Adrenal gland (tissue), 5 donors: ENCODE measurements at regions not wholly inside any gene's neighbourhood (a gene's known extent, or its start where the extent isn't known, plus 50 kb on each side); places are given as distances from the start of the nearest gene placed in this dataset.

Experiments
- CTCF ChIP-seq, 6 experiments: fragments of 450-650 bp in 4 of 6; fragments of 200-600 bp in 2 of 6; sonication (generic) in 1 of 6; IDR thresholded peaks; 1 replicate in 5 of 6; 2 replicates in 1 of 6; pipeline versions ENCODE4 v1.5.1 to v1.8.0; 2016 to 2021; ENCODE audit warnings: antibody characterized with exemption in 6 of 6, mild to moderate bottlenecking in 2 of 6, moderate library complexity in 1 of 6
- POLR2A ChIP-seq, 2 donors: fragments of 450-650 bp; IDR thresholded peaks; one replicate each; pipeline ENCODE4 v1.6.1; 2017; ENCODE audit warnings: antibody characterized with exemption in 2 of 2, mild to moderate bottlenecking in 2 of 2, moderate library complexity in 1 of 2
- donor health status: DM: no; HTN: no; CAD: no.

GRCh38 chr7:17404006-17404405 is 105.6 kb downstream of the AHR start:
- TF ChIP-seq CTCF (IDR thresholded peaks at IDR 0.05): no peak
- no peak for TF ChIP-seq POLR2A (IDR thresholded peaks at IDR 0.05)
